GM23338 (cell line): ENCODE measurements at regions not wholly inside any gene's neighbourhood (a gene's known extent, or its start where the extent isn't known, plus 50 kb on each side); places are given as distances from the start of the nearest gene placed in this dataset.
"Not testable (repeated sequence)": the region's sequence is repeated elsewhere in the genome, so short reads cannot be mapped to it uniquely, and the experiment has no call there.

Source experiments
- ATAC-seq: fragments of 200-7000 bp; cut with Tn5 transposase; 3 replicates; pipeline ENCODE4 v1.9.1; 2020
- DNase-seq: peaks from one replicate; pipeline ENCODE4 v3.0.0-alpha.2; 2015; ENCODE audit warnings: low spot score
- H2AFZ ChIP-seq: fragments of 200-600 bp; sonication (generic); 2 replicates; pipeline ENCODE4 v1.8.0; 2016; ENCODE audit warnings: antibody characterized with exemption, mild to moderate bottlenecking, moderate library complexity
- H3F3A ChIP-seq: fragments of 200-600 bp; sonication (generic); replicated peaks from 2 replicates; pipeline ENCODE4 v1.8.0; 2017; ENCODE audit warnings: antibody characterized with exemption, mixed run types, low read depth
- H3K27ac ChIP-seq: fragments of 200-600 bp; sonication (generic); 2 replicates; pipeline ENCODE4 v1.6.1; 2016; ENCODE audit warnings: low read depth
- H3K27me3 ChIP-seq: fragments of 200-600 bp; sonication (generic); 2 replicates; pipeline ENCODE4 v1.8.0; 2016; ENCODE audit warnings: mild to moderate bottlenecking, mixed run types, moderate library complexity; ENCODE audit not compliant: insufficient read depth
- H3K36me3 ChIP-seq: fragments of 200-600 bp; sonication (generic); 2 replicates; pipeline ENCODE4 v1.8.0; 2016; ENCODE audit warnings: mild to moderate bottlenecking; ENCODE audit not compliant: insufficient read depth
- H3K4me1 ChIP-seq: fragments of 200-600 bp; sonication (generic); 2 replicates; pipeline ENCODE4 v1.8.0; 2016; ENCODE audit warnings: mild to moderate bottlenecking, moderate library complexity; ENCODE audit not compliant: insufficient read depth
- H3K4me2 ChIP-seq: fragments of 200-600 bp; sonication (generic); 2 replicates; pipeline ENCODE4 v1.7.1; 2017; ENCODE audit warnings: mixed run types
- H3K4me3 ChIP-seq: fragments of 200-600 bp; sonication (generic); 2 replicates; pipeline ENCODE4 v1.6.1; 2016; ENCODE audit warnings: mixed run types
- H3K79me2 ChIP-seq: fragments of 200-600 bp; sonication (generic); replicated peaks from 2 replicates; pipeline ENCODE4 v1.8.0; 2017; ENCODE audit warnings: mild to moderate bottlenecking; ENCODE audit not compliant: insufficient read depth
- H3K9me2 ChIP-seq: fragments of 200-600 bp; sonication (generic); 2 replicates; pipeline ENCODE4 v1.8.0; 2017; ENCODE audit not compliant: insufficient read depth
- H4K20me1 ChIP-seq: fragments of 200-600 bp; sonication (generic); replicated peaks from 2 replicates; pipeline ENCODE4 v1.8.0; 2017; ENCODE audit warnings: mild to moderate bottlenecking; ENCODE audit not compliant: insufficient read depth
- H3K27ac Mint-ChIP-seq: 2 replicates; pipeline ENCODE4 v1.8.0; 2020; ENCODE audit warnings: inconsistent platforms, mild to moderate bottlenecking, moderate library complexity, mixed read lengths
- H3K27me3 Mint-ChIP-seq: 3 replicates; pipeline ENCODE4 v1.8.0; 2022; ENCODE audit warnings: low read depth, mild to moderate bottlenecking, moderate library complexity, mixed read lengths, inconsistent platforms; ENCODE audit not compliant: insufficient read depth, poor library complexity
- H3K36me3 Mint-ChIP-seq: 3 replicates; pipeline ENCODE4 v1.8.0; 2021; ENCODE audit warnings: low read depth, mild to moderate bottlenecking, inconsistent platforms, moderate library complexity, mixed read lengths
- H3K4me1 Mint-ChIP-seq: 3 replicates; pipeline ENCODE4 v1.8.0; 2020; ENCODE audit warnings: mild to moderate bottlenecking, inconsistent platforms, mixed read lengths
- H3K4me3 Mint-ChIP-seq: 3 replicates; pipeline ENCODE4 v1.8.0; 2021; ENCODE audit warnings: moderate library complexity, mild to moderate bottlenecking, inconsistent platforms, mixed read lengths
- H3K9me3 Mint-ChIP-seq: 3 replicates; pipeline ENCODE4 v1.8.0; 2020; ENCODE audit warnings: moderate library complexity, mild to moderate bottlenecking, inconsistent platforms, mixed read lengths
- CREB1 ChIP-seq: fragments of 250-450 bp; sonication (Bioruptor Pico); IDR thresholded peaks from 2 replicates; pipeline ENCODE4 v1.5.0; 2020; ENCODE audit warnings: low read depth, mild to moderate bottlenecking, moderate library complexity
- ETS1 ChIP-seq: IDR thresholded peaks from 2 replicates; pipeline ENCODE4 v1.6.1; 2016; ENCODE audit warnings: antibody characterized with exemption
- EZH2 ChIP-seq: fragments of 200-600 bp; sonication (generic); IDR thresholded peaks from one replicate; pipeline ENCODE4 v1.8.0; 2017; ENCODE audit warnings: antibody characterized with exemption, mild to moderate bottlenecking, low read depth; ENCODE audit not compliant: unreplicated experiment
- EZH2phosphoT487 ChIP-seq: fragments of 200-600 bp; sonication (generic); IDR thresholded peaks from one replicate; pipeline ENCODE4 v1.8.1; 2018; ENCODE audit warnings: antibody characterized with exemption; ENCODE audit not compliant: unreplicated experiment
- JUNB ChIP-seq: IDR thresholded peaks from one replicate; pipeline ENCODE4 v1.6.1; 2016; ENCODE audit warnings: antibody characterized with exemption; ENCODE audit not compliant: unreplicated experiment
- NANOG ChIP-seq: IDR thresholded peaks from 2 replicates; pipeline ENCODE4 v1.6.1; 2016; ENCODE audit warnings: antibody characterized with exemption, borderline replicate concordance
- STAT1 ChIP-seq: IDR thresholded peaks from one replicate; pipeline ENCODE4 v1.6.1; 2016; ENCODE audit warnings: antibody characterized with exemption; ENCODE audit not compliant: unreplicated experiment
- ZNF114 ChIP-seq: fragments of 250-450 bp; sonication (Bioruptor Pico); IDR thresholded peaks from 2 replicates; pipeline ENCODE4 v1.5.0; 2020; ENCODE audit warnings: mild to moderate bottlenecking, moderate library complexity
- ZNF331 ChIP-seq: fragments of 250-450 bp; sonication (Bioruptor Pico); IDR thresholded peaks from 2 replicates; pipeline ENCODE4 v1.5.0; 2020; ENCODE audit warnings: low read depth, mild to moderate bottlenecking, moderate library complexity
- TF ChIP-seq, protein P1 (sequence below): IDR thresholded peaks from one replicate; pipeline ENCODE4 v1.6.1; 2018; ENCODE audit warnings: antibody characterized with exemption; ENCODE audit not compliant: unreplicated experiment
- TF ChIP-seq, protein P2 (sequence below), 2 experiments: fragments of 200-600 bp in 1 of 2; sonication (generic) in 1 of 2; conservative IDR thresholded peaks; 2 replicates each; pipeline versions ENCODE4 v1.5.1 to v1.6.1; 2016 to 2017; ENCODE audit warnings: antibody characterized with exemption in 2 of 2, low read depth in 2 of 2, mild to moderate bottlenecking in 2 of 2, moderate library complexity in 1 of 2

DNA sequence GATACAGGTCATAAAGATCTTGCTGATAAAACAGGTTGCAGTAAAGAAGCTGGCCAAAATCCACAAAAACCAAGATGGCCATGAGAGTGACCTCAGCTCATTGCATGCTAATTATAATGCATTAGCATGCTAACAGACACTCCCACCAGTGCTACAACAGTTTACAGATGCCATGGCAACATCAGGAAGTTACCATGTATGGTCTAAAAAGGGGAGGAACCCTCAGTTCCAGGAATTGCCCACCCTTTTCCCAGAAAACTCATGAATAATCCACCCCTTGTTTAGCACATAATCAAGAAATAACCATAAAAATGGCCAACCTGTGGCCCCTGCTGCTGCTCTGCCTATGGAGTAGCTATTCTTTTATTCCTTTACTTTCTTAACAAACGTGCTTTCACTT lies 284.2 kb downstream of the MED10 start:
- H3K4me3 Mint-ChIP-seq, ATAC-seq: not testable (repeated sequence)

DNA sequence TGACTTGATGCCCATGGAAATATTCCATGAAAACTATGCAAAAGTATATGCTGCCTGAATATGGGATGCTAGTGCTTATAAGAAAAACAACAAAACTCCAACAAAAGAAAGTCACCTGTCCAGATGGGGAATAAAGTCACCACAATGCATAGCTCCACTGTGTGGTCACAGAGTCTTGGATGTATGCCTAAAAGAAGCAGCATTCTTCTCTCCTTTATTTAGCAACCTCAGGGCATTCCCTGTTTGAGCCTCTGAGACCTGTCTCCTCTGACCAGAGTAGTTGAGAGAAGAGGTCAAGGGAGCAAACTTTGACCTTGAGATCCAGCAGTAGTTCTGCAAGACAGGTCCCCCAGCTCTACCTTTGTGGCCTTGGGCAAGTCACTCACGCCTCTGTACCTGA lies 287.5 kb downstream of the MED10 start:
- Mint-ChIP-seq H3K9me3 (no peaks in the 10 kb centered on the region; the same call in 1 of the 3 replicates), H3K4me3 (no peak overlapping the region), H3K36me3 (no peaks in the 10 kb centered on the region), H3K27ac (no peak overlapping the region), H3K4me1 (peaks cover 8% of the 10 kb centered on the region; the same call in 2 of the 3 replicates), H3K27me3 (no peaks in the 10 kb centered on the region)
- Histone ChIP-seq H3F3A (no peaks in the 10 kb centered on the region), H3K4me1 (no peaks in the 10 kb centered on the region), H3K4me3 (no peak overlapping the region), H3K27me3 (no peaks in the 10 kb centered on the region), H3K4me2 (no peak overlapping the region), H3K36me3 (no peaks in the 10 kb centered on the region), H3K27ac (no peak overlapping the region), H4K20me1 (no peaks in the 10 kb centered on the region), H3K79me2 (no peaks in the 10 kb centered on the region), H3K9me2 (0 out of 2 replicates have a peak, but pooled peaks cover 4% of the 10 kb centered on the region), H2AFZ (no peak overlapping the region)
- no peak for DNase-seq
- no peak for ATAC-seq
- no peak for TF ChIP-seq CREB1 (CRISPR knock-in tag)
- TF ChIP-seq EZH2phosphoT487 = no peak
- TF ChIP-seq ETS1 = no peak
- TF ChIP-seq STAT1 = no peak
- TF ChIP-seq ZNF114 (CRISPR knock-in tag) = no peak
- no peak for TF ChIP-seq NANOG
- TF ChIP-seq EZH2 = no peak
- TF ChIP-seq, protein P1, sequence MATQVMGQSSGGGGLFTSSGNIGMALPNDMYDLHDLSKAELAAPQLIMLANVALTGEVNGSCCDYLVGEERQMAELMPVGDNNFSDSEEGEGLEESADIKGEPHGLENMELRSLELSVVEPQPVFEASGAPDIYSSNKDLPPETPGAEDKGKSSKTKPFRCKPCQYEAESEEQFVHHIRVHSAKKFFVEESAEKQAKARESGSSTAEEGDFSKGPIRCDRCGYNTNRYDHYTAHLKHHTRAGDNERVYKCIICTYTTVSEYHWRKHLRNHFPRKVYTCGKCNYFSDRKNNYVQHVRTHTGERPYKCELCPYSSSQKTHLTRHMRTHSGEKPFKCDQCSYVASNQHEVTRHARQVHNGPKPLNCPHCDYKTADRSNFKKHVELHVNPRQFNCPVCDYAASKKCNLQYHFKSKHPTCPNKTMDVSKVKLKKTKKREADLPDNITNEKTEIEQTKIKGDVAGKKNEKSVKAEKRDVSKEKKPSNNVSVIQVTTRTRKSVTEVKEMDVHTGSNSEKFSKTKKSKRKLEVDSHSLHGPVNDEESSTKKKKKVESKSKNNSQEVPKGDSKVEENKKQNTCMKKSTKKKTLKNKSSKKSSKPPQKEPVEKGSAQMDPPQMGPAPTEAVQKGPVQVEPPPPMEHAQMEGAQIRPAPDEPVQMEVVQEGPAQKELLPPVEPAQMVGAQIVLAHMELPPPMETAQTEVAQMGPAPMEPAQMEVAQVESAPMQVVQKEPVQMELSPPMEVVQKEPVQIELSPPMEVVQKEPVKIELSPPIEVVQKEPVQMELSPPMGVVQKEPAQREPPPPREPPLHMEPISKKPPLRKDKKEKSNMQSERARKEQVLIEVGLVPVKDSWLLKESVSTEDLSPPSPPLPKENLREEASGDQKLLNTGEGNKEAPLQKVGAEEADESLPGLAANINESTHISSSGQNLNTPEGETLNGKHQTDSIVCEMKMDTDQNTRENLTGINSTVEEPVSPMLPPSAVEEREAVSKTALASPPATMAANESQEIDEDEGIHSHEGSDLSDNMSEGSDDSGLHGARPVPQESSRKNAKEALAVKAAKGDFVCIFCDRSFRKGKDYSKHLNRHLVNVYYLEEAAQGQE = no peak
- no peak for TF ChIP-seq JUNB
- TF ChIP-seq ZNF331 (CRISPR knock-in tag) = no peak
- TF ChIP-seq, protein P2, sequence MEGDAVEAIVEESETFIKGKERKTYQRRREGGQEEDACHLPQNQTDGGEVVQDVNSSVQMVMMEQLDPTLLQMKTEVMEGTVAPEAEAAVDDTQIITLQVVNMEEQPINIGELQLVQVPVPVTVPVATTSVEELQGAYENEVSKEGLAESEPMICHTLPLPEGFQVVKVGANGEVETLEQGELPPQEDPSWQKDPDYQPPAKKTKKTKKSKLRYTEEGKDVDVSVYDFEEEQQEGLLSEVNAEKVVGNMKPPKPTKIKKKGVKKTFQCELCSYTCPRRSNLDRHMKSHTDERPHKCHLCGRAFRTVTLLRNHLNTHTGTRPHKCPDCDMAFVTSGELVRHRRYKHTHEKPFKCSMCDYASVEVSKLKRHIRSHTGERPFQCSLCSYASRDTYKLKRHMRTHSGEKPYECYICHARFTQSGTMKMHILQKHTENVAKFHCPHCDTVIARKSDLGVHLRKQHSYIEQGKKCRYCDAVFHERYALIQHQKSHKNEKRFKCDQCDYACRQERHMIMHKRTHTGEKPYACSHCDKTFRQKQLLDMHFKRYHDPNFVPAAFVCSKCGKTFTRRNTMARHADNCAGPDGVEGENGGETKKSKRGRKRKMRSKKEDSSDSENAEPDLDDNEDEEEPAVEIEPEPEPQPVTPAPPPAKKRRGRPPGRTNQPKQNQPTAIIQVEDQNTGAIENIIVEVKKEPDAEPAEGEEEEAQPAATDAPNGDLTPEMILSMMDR (conservative IDR thresholded peaks at IDR 0.05; ENCODE audit: low read depth in 2 of 2) = no peak

More for the DNA sequence above, 284.2 kb downstream of the MED10 start:
- not testable (repeated sequence) for H3K36me3 Mint-ChIP-seq, H3K36me3 ChIP-seq, DNase-seq, H3K27ac Mint-ChIP-seq, H3F3A ChIP-seq, H4K20me1 ChIP-seq, H3K9me2 ChIP-seq, H3K79me2 ChIP-seq, H3K27me3 ChIP-seq, H3K27ac ChIP-seq, H3K27me3 Mint-ChIP-seq, H3K4me2 ChIP-seq, H3K9me3 Mint-ChIP-seq, H3K4me3 ChIP-seq, H2AFZ ChIP-seq, H3K4me1 ChIP-seq, H3K4me1 Mint-ChIP-seq
